Activated naive CD4-positive, alpha-beta T cell treated with anti-CD3 and anti-CD28 coated beads, Interleukin-2, amount 50 U/mL, for 24 hours (primary cell): ENCODE measurements at regions not wholly inside any gene's neighbourhood (a gene's known extent, or its start where the extent isn't known, plus 50 kb on each side); places are given as distances from the start of the nearest gene placed in this dataset.

Experiments used
- H3K27ac Mint-ChIP-seq: one replicate; pipeline ENCODE4 v1.8.0; 2021; ENCODE audit warnings: mild to moderate bottlenecking, mixed read lengths
- H3K27me3 Mint-ChIP-seq: one replicate; pipeline ENCODE4 v1.8.0; 2021; ENCODE audit warnings: mixed read lengths
- H3K36me3 Mint-ChIP-seq: one replicate; pipeline ENCODE4 v1.8.0; 2021; ENCODE audit warnings: mixed read lengths
- H3K4me1 Mint-ChIP-seq: one replicate; pipeline ENCODE4 v1.8.0; 2021; ENCODE audit warnings: mixed read lengths
- H3K4me3 Mint-ChIP-seq: one replicate; pipeline ENCODE4 v1.8.0; 2021; ENCODE audit warnings: mild to moderate bottlenecking, mixed read lengths
- H3K9me3 Mint-ChIP-seq: one replicate; pipeline ENCODE4 v1.8.0; 2021; ENCODE audit warnings: mixed read lengths

DNA sequence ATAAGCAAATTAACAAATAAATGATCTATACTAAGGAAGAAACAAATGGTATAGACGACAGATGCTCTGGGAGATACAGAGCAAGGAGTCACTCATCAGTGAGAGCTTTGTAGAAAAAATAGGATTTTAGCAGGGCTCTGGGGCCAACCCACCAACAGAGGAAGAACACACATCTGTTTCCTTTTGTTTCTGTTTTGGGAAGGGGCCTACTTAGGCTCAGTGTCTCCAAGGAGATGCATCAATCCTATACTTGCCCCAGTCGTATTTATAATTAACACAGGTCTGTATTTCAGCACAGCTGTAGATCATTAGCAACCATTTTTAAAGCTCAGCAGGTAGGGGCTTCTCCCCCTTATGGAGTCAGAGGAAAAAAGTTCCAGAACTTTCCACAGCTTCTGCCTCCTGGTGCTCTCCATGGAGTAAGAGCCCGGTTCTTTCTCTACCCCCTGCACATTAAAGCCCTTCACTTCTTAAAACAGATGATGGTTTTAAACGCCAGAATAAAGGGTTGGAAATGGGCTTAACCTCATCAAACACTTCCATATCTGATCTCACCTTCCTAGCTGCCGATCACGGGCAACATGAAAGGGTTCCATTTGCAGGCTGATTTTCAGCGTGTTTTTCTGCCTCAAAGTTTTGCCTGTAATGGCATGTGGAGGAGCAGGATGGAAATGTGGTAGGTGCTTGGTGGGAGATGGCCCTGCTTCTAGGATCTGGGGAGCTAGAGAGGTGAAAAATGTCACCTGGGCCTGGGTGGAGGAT is 291.7 kb downstream of the TCF7L2 start:
- Mint-ChIP-seq H3K9me3 (no peaks in the 10 kb centered on the region), H3K4me1 (peaks cover 3% of the 10 kb centered on the region), H3K36me3 (no peaks in the 10 kb centered on the region), H3K4me3 (no peak overlapping the region), H3K27me3 (peaks cover 7% of the 10 kb centered on the region), H3K27ac (no peak overlapping the region)

DNA sequence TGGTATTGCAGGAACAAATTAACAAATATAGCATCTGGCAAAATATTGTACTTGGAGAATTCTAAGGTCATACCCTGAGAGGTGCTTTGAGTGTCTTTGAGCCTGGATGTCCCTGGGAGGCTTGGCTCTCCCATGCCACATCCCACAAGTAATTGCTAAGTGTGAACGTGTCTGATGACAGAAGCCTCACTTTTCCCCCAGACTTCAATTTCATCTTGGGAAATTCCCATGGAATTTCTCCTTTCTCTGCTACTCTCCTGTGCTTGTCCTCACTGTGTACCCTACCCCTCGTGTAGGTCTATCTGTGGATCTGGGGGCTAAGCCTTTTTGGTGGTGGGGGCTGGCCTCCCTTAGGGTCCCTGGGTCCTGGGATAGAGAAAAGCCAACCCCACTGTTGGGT is 293.3 kb downstream of the TCF7L2 start:
- no peak overlapping the region for H3K27ac Mint-ChIP-seq
- no peaks in the 10 kb centered on the region for H3K36me3 Mint-ChIP-seq
- H3K27me3 Mint-ChIP-seq = peaks cover 5% of the 10 kb centered on the region
- H3K9me3 Mint-ChIP-seq = no peaks in the 10 kb centered on the region
- H3K4me1 Mint-ChIP-seq = peaks cover 3% of the 10 kb centered on the region
- no peak overlapping the region for H3K4me3 Mint-ChIP-seq

DNA sequence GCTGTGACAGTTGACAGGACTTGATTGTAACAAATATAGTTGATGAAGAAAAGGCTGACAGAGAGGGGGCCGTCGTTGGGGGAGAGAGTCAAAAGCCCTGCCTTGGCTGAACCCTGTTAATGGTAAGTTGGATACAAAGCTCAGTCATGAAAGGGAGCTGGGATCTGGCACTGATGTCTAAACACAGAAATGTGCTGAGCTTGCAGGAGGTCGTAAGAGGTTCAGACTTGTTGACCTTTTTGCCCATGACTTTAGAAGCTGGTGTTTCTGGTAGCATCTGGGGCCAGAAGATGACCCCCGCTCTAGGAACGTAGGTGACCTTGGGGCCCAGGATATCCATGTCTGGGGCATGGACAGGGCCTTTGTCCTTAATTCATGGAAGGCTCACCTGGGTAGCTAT is 294.7 kb downstream of the TCF7L2 start:
- Mint-ChIP-seq H3K27ac (no peak overlapping the region), H3K9me3 (no peaks in the 10 kb centered on the region), H3K36me3 (no peaks in the 10 kb centered on the region), H3K4me1 (peaks cover 3% of the 10 kb centered on the region), H3K4me3 (no peak overlapping the region), H3K27me3 (peaks cover 2% of the 10 kb centered on the region)

DNA sequence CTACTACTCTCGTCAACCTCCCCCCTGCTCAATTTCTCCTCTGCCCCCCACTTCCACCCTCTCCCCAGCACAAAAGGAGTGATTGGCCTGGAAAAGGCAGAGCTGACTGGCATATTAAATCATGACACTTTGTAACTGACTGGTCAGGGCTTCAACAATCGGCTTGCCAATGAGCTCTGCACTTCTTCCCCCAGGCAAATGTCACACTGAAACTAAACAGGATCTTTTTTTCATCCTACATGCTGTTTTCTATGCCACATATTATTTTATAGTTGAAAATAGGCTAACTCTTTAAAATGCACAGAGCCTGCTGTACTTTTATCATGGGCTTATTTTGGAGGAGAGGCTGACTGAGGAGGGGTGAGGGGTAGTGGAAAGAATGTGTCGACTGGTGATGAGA is 295.2 kb downstream of the TCF7L2 start:
- peaks cover 2% of the 10 kb centered on the region for H3K27me3 Mint-ChIP-seq
- no peak overlapping the region for H3K27ac Mint-ChIP-seq
- no peak overlapping the region for H3K4me3 Mint-ChIP-seq
- H3K9me3 Mint-ChIP-seq = no peaks in the 10 kb centered on the region
- no peaks in the 10 kb centered on the region for H3K36me3 Mint-ChIP-seq
- peaks cover 3% of the 10 kb centered on the region for H3K4me1 Mint-ChIP-seq

DNA sequence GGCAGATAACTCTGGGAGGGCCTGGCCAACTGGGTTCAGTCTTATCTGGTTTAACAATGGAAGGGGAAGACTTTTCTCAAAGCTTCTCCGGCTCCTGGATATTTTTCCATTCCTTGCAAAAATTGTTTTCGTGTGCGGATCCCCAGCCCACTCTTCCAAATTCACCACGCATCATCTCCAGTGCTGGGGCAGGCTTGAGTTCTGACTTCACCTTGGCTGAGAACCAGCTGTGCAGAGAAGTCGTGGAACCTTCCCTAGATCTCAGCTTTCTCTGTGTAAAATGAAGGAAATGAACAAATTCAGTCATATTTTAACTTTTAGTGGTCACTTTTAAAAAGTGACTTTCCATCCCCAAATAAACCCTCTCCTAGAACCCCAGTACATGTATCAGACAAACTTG is 297.0 kb downstream of the TCF7L2 start:
- no peaks in the 10 kb centered on the region for H3K36me3 Mint-ChIP-seq
- H3K4me3 Mint-ChIP-seq = no peak overlapping the region
- H3K27me3 Mint-ChIP-seq = peaks cover 2% of the 10 kb centered on the region
- no peaks in the 10 kb centered on the region for H3K9me3 Mint-ChIP-seq
- H3K27ac Mint-ChIP-seq = no peak overlapping the region
- H3K4me1 Mint-ChIP-seq = peaks cover 2% of the 10 kb centered on the region

DNA sequence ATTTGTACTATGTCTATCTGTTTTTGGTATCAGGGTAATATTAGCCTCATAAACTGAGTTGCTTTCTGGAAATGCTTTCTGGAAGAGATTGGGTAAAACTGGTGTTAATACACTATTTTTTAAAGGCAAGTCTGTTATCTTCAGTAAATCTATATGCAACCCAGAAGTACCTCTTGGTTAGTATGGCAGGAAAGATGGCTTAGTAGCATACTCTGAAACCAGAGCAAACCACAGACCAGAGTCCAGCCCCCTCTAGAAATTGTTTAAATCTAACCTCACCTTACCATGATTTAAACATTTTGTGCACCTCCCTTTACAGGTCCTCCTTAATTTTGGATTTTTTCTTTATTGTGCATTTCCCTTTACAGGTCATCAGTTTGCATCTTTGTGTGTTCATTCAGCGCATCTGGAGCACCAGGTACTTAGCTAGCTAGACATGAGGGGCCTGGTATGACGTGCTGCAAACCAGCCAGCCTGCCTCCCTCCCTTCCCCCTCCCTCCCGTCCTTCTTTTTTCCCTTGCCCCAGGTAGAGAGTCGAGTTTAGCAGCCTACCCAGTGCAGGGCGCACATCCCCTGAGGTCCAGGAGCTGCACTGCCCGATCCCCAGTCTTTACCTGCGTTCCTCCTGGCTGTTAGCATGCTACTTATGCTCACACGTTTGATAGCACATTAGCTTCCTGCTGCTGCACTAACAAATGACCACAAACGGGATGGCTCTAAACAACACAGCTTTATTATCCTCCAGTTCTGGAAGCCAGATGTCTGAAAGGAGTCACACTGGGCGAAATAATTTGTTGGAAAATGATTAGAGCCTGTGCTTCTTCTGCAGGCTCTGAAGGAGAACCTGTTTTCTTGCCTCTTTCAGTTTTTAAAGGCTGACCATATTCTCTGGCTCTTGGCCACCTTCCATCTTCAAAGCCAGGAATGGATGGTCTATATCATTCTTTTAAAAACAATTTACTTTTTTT is 299.9 kb upstream of the HABP2 start:
- Mint-ChIP-seq H3K4me3 (no peak overlapping the region), H3K27ac (no peak overlapping the region), H3K36me3 (no peaks in the 10 kb centered on the region), H3K27me3 (no peaks in the 10 kb centered on the region), H3K4me1 (no peaks in the 10 kb centered on the region), H3K9me3 (no peaks in the 10 kb centered on the region)

DNA sequence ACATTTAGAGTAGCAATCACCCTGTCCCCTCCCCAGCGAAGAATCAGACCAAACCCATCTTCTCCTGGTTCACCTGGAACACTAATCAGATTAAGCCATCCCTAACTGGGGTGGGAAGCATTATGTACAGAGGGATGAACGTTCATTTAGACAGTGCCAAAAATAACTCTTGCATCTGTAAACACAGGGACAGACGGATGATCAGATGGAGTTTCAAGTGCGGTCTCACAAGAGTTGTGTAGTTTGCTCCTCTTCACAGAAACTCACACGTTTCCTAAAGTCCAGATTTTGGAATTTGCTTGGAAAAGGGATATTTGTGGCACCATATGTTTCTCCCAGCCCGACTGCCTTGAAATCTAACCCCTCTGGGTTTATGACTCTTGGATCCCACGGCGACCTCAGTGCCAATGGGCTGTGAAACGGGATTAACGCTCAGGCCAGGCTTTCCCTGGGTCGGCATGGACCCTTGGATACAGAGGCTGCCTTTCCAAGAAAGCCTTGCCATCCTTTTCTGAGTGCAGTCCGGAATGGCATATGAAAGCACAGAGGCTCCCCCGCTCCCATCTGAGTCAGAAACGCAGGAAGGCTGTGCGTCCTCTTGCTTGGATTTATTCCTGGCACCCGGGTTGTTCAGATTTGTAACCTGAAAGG is 293.2 kb upstream of the HABP2 start:
- Mint-ChIP-seq H3K36me3 (peaks cover 1% of the 10 kb centered on the region), H3K27me3 (peaks cover 19% of the 10 kb centered on the region), H3K4me1 (no peaks in the 10 kb centered on the region), H3K4me3 (no peak overlapping the region), H3K27ac (no peak overlapping the region), H3K9me3 (no peaks in the 10 kb centered on the region)

DNA sequence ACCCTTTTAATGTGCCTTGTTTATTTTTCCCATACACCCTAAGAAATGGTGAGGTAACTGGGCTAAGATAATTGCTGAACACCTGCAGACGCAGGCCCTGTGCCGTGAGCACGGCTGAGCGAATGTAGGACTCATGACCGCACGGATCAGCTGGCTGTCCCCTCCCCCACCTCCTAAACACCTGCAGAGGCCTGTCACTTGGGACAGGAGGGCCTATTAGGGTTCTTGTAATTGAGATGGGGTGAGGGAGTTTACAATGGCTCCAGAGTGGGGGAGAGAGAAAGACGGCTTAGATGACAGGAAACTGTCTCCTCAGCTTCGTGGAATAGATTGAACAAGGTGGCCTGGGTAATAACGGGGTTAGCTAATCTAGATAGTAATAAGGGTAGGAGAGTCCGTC is 291.7 kb upstream of the HABP2 start:
- H3K27me3 Mint-ChIP-seq = peaks cover 19% of the 10 kb centered on the region
- no peaks in the 10 kb centered on the region for H3K9me3 Mint-ChIP-seq
- H3K36me3 Mint-ChIP-seq = peaks cover 1% of the 10 kb centered on the region
- H3K4me3 Mint-ChIP-seq = no peak overlapping the region
- H3K4me1 Mint-ChIP-seq = no peaks in the 10 kb centered on the region
- H3K27ac Mint-ChIP-seq = no peak overlapping the region

DNA sequence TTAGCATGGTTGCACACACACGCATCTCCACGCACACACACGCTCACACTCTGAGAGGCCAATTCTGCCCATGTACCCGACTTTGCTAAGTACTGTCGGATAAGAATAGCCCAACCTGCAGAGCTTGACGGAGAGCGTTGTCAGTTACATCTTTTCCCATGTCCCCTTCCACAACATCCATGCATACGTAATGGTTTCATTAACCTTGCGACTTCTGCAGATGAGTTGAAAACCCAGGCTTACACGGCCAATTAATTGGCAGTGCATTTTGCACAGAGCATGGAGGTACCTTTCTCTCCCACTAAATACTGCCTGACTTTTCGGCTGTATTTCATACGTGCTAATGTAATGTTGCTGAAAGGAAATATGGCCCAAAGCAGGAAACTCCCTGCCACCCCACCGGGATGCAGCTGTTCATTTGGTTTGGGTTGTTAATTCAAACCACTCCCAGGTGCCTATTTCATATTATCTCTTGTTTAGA is 291.2 kb upstream of the HABP2 start:
- H3K9me3 Mint-ChIP-seq = no peaks in the 10 kb centered on the region
- H3K4me1 Mint-ChIP-seq = no peaks in the 10 kb centered on the region
- H3K36me3 Mint-ChIP-seq = peaks cover 1% of the 10 kb centered on the region
- H3K4me3 Mint-ChIP-seq = no peak overlapping the region
- H3K27ac Mint-ChIP-seq = no peak overlapping the region
- H3K27me3 Mint-ChIP-seq = peaks cover 19% of the 10 kb centered on the region

DNA sequence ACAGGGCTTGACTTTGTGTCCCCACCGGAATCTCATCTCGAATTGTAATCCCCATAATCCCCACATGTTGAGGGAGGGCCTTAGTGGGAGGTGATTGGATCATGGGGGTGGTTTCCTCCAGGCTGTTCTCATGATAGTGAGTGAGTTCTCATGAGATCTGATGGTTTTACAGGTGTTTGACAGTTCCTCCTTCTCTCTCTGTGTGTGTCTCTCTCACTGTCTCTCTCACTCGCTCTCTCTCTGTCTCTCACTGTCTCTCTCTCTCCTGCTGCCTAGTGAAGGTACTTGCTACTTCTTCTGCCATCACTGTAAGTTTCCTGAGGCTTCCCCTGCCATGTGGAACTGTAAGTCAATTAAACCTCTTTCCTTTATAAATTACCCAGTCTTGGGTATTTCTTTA is 289.8 kb upstream of the HABP2 start:
- Mint-ChIP-seq H3K36me3 (peaks cover 1% of the 10 kb centered on the region), H3K27me3 (peaks cover 19% of the 10 kb centered on the region), H3K4me1 (no peaks in the 10 kb centered on the region), H3K4me3 (no peak overlapping the region), H3K9me3 (no peaks in the 10 kb centered on the region), H3K27ac (no peak overlapping the region)

DNA sequence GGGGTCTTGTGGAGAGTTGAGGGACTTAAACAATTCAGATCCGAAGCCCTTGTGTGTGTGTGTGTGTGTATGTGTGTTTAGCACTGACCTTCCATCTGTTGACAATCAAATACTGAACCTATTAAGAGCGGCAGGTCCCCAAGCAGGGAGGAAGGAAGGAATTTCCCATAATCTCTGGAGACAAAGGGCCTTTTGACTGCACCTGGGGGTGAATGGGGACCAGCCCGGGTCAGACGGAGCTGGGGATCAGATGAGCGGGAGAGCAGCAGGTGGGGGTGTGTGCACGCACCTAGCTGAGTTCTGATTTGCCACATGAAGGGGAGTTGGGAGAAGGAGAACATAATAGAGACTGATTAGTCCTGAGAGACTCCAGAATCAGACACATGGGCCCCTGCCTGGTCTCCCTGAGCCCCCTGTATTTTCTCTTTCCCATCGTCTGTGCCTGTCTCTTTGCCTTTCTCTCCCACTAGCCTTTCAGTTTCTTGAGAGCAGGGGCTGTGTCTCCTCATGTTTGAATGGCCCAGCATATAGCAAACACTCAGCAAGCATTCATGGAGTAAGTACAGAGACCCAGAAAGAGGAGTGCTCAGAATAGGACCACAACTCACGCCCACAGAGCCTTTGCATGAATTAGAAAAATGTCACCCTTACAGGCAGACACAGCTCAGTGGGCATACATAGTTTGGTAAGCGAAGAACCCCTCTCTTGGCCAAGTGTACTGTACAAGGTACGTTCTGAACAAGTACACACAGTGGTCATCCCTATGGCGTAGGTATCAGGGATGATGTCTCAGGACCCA is 288.3 kb upstream of the HABP2 start:
- no peaks in the 10 kb centered on the region for H3K4me1 Mint-ChIP-seq
- H3K4me3 Mint-ChIP-seq = no peak overlapping the region
- H3K27ac Mint-ChIP-seq = no peak overlapping the region
- no peaks in the 10 kb centered on the region for H3K9me3 Mint-ChIP-seq
- peaks cover 1% of the 10 kb centered on the region for H3K36me3 Mint-ChIP-seq
- H3K27me3 Mint-ChIP-seq = peaks cover 14% of the 10 kb centered on the region

DNA sequence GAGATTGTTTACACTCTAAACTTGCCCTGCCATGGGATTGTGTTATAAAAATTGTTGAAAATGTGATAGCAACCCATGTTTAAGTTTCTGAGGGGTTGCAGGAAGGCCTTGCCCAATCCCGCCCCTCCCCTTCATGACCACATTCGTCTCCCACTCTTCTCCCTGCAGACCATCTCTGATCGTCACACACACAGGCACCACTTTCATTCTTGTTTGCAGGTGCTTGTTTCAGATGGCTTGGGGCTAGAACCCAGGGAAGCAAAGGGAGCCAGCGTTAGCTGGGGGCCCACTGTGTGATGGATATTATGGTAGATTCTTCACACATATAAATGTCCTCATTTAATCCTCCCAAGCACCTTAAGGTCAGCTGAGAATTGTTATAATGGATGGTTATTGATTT is 286.7 kb upstream of the HABP2 start:
- Mint-ChIP-seq H3K36me3 (peaks cover 1% of the 10 kb centered on the region), H3K4me1 (no peaks in the 10 kb centered on the region), H3K9me3 (no peaks in the 10 kb centered on the region), H3K27me3 (peaks cover 17% of the 10 kb centered on the region), H3K27ac (no peak overlapping the region), H3K4me3 (no peak overlapping the region)

DNA sequence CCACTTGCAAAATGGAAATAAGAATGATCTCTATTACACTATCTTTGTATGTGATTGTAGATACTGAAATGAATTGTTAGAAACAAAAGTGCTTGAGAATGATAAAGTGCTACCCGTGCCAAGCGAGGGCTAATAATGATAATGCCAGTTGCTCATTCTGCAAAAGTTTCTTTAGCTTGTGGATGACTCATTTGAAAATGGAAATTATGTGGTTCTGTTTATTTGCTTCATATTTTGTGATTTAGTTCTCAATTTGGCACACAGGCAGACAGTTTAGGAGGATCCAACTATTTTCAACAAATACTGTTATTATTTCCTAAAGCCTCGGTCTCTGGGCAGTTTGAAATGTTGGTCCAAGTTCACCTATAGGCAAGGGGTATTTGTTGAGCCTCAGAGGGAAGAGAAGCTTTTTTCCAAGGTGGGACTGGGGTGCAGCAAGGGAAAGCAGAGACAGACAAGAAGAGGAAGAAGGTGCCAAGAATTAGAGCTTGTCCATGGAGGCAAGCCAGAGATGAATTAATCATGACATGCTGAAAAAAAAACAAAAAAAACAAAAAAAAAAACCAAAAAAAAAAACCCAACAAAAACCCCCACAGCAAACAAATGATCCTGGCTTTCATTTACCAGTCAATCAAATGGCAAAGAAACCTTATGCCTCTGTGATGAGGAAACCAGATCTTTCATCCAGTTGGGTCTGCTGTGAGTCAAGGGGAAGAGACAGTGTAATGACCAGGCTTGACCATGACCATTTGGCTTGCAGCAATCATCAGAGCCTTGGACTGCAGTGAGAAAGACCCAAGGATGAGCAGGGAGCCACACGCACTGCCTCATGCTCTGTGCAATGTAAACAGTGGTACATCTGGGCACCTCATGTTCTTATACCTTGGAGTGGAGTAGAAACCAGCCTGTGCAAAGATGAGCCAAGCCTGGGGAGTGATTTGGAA is 285.0 kb upstream of the HABP2 start:
- H3K9me3 Mint-ChIP-seq = no peaks in the 10 kb centered on the region
- H3K27me3 Mint-ChIP-seq = peaks cover 13% of the 10 kb centered on the region
- H3K36me3 Mint-ChIP-seq = no peaks in the 10 kb centered on the region
- H3K27ac Mint-ChIP-seq = no peak overlapping the region
- no peak overlapping the region for H3K4me3 Mint-ChIP-seq
- H3K4me1 Mint-ChIP-seq = no peaks in the 10 kb centered on the region

DNA sequence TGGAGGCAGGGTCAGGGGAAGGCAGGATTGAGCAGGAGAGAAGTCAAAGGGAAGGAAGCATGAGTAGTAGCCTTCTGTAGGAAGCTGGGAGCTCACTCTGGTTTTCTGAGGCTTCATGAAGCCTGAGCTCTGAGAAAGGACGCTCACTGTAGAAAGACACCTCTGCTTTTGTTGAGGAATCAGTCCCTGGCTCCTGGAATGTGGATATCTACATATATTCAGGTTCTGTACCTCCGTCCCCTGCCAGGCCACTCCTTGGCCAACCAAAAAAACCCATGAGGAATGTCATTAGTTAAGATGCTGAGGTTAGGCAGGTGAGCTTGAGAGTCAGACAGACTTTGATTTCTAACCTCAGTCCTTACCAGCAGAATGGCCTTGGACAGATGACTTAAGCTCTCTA is 283.5 kb upstream of the HABP2 start:
- no peaks in the 10 kb centered on the region for H3K36me3 Mint-ChIP-seq
- no peak overlapping the region for H3K4me3 Mint-ChIP-seq
- peaks cover 10% of the 10 kb centered on the region for H3K27me3 Mint-ChIP-seq
- no peaks in the 10 kb centered on the region for H3K4me1 Mint-ChIP-seq
- no peak overlapping the region for H3K27ac Mint-ChIP-seq
- H3K9me3 Mint-ChIP-seq = no peaks in the 10 kb centered on the region
